ENCODE measurements at regions not wholly inside any gene's neighbourhood (a gene's known extent, or its start where the extent isn't known, plus 50 kb on each side); places are given as distances from the start of the nearest gene placed in this dataset.

DNA sequence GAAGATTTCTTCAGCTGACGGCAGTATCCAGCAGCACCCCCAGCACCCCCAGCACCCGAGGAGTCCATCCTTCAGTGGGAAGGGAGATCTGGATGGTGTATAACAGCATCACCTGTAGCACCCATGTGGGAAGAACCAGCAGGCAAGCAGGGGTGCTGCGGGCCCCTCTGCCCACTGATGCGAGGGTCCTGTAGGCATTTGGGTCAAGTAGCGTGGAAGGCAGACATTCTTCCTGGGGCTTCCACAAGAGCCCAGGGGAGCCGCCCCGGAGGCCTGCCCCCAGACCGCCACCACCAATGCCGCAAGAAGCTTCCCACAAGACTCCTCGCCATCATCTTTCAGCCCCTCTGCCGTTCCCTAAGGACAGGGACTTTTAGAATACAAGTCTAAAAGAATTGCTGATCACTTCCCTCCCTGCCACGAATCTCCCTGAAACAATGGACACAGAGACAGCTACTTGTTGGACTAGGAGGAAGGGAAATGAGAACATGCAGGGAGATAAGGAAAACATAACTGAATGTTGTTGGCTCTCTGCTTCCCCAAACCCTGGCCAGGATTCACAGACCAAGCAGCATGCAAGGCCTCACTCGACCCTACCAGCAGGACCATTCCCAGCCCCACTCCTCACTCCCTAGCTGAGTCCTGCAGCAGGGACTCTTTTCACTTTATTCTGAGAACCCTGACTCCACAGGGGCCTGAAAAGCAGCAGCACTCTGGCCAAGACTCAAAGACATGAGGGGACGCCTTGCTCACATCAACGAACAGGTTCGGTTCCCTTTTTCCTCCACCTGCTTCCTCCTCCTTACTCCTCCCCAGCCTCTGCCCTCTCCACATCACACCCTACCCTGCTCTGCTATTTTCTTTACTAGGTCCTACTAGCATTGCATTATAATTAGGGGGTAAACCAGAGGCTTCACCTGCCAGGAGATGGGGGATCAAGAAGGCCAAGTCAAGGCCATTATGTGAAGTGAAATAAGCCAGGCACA, 164.5 kb downstream of the HERPUD2 start:
- H3K27me3 Mint-ChIP-seq (ENCODE audit: insufficient read depth, low read depth): peaks cover 9% of the 10 kb centered on the region
- no peak overlapping the region for H3K4me3 Mint-ChIP-seq
- Histone ChIP-seq H3K27me3 (no peaks in the 10 kb centered on the region), H3K4me1 (no peaks in the 10 kb centered on the region), H3K36me3 (no peaks in the 10 kb centered on the region), H3K4me2 (no peak overlapping the region), H4K20me1 (ENCODE audit: low read depth) (no peaks in the 10 kb centered on the region), H3K79me2 (ENCODE audit: low read depth) (no peaks in the 10 kb centered on the region), H3K4me3 (no peak overlapping the region), H3K27ac (no peak overlapping the region), H3K9me3 (ENCODE audit: low read depth) (no peaks in the 10 kb centered on the region), H2AFZ (replicated peaks) (no peak overlapping the region), H3F3A (ENCODE audit: low read depth) (no peaks in the 10 kb centered on the region), H3K9ac (no peak overlapping the region)
- no peak for TF ChIP-seq EZH2phosphoT487 (IDR thresholded peaks at IDR 0.05)
- no peak for TF ChIP-seq EZH2 (IDR thresholded peaks at IDR 0.05)
- TF ChIP-seq, protein P1, sequence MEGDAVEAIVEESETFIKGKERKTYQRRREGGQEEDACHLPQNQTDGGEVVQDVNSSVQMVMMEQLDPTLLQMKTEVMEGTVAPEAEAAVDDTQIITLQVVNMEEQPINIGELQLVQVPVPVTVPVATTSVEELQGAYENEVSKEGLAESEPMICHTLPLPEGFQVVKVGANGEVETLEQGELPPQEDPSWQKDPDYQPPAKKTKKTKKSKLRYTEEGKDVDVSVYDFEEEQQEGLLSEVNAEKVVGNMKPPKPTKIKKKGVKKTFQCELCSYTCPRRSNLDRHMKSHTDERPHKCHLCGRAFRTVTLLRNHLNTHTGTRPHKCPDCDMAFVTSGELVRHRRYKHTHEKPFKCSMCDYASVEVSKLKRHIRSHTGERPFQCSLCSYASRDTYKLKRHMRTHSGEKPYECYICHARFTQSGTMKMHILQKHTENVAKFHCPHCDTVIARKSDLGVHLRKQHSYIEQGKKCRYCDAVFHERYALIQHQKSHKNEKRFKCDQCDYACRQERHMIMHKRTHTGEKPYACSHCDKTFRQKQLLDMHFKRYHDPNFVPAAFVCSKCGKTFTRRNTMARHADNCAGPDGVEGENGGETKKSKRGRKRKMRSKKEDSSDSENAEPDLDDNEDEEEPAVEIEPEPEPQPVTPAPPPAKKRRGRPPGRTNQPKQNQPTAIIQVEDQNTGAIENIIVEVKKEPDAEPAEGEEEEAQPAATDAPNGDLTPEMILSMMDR (IDR thresholded peaks at IDR 0.05): no peak
- no peaks in the 10 kb centered on the region for H3K4me1 Mint-ChIP-seq
- H3K27ac Mint-ChIP-seq: peak overlapping the region; percentile 14
- H3K9me3 Mint-ChIP-seq: no peaks in the 10 kb centered on the region
- H3K36me3 Mint-ChIP-seq: no peaks in the 10 kb centered on the region
- DNase-seq (ENCODE audit: low spot score): no peak

DNA sequence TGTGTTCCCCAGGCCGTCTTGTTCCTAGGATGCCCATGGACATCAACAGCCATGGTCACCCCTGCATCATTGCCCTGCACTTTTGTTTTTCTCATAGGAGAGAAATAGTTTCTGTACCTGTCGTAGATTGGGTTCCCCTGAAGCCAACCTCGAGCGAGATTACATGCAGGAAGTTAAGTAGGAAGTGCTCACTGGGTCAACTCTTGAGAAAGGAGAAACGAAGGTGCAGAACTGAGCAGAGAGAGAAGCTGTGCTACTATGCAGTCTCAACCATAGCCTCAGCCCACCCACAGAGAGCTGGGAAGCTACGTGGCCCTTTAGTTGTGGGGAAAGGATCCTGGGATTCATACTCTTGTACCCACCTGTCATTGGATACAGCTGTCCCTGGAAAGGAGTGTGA, 165.2 kb downstream of the HERPUD2 start:
- DNase-seq (ENCODE audit: low spot score): no peak
- H3K36me3 Mint-ChIP-seq: no peaks in the 10 kb centered on the region
- no peak overlapping the region for H3K27ac Mint-ChIP-seq
- Histone ChIP-seq H3F3A (ENCODE audit: low read depth) (no peaks in the 10 kb centered on the region), H3K27ac (no peak overlapping the region), H2AFZ (replicated peaks) (no peak overlapping the region), H3K9ac (no peak overlapping the region), H3K4me3 (no peak overlapping the region), H3K9me3 (ENCODE audit: low read depth) (no peaks in the 10 kb centered on the region), H3K27me3 (no peaks in the 10 kb centered on the region), H3K4me1 (no peaks in the 10 kb centered on the region), H4K20me1 (ENCODE audit: low read depth) (no peaks in the 10 kb centered on the region), H3K79me2 (ENCODE audit: low read depth) (no peaks in the 10 kb centered on the region), H3K4me2 (no peak overlapping the region), H3K36me3 (no peaks in the 10 kb centered on the region)
- H3K9me3 Mint-ChIP-seq: no peaks in the 10 kb centered on the region
- H3K27me3 Mint-ChIP-seq (ENCODE audit: insufficient read depth, low read depth): peaks cover 9% of the 10 kb centered on the region
- no peak overlapping the region for H3K4me3 Mint-ChIP-seq
- H3K4me1 Mint-ChIP-seq: no peaks in the 10 kb centered on the region
- TF ChIP-seq EZH2 (IDR thresholded peaks at IDR 0.05) (no peak), EZH2phosphoT487 (IDR thresholded peaks at IDR 0.05) (no peak)
- TF ChIP-seq, protein P1 (IDR thresholded peaks at IDR 0.05): no peak

DNA sequence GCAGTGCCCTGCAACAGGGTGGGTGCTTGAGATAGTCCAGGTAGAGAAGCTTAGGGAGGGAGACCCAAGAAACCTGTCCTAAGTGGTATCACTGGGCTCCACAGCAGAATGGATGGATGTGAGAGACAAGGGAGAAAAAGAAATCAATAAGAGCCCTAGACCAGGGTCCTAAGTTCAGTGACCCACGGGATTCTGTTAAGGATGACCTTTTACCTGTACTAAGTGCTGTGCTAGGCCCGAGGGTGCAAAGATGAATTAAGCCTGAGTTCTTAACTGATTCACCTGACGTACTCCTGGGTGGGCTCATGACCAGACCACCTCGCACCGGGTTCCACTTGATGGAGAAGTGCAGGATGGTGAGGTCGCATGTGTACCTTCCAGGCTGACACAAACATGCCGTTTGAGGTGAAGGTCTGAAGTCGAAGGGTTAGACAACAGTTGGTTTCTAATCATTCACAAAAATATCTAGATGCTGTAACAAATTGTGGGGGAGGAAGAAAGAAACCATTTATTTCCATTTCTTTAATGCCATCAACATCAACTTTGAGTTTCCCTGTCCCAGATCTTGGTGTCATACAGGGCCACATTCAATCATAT, 166.5 kb downstream of the HERPUD2 start:
- Histone ChIP-seq H3K27ac (no peak overlapping the region), H4K20me1 (ENCODE audit: low read depth) (no peaks in the 10 kb centered on the region), H3K27me3 (peaks cover 6% of the 10 kb centered on the region), H3K9me3 (ENCODE audit: low read depth) (no peaks in the 10 kb centered on the region), H3K4me3 (no peak overlapping the region), H3K79me2 (ENCODE audit: low read depth) (no peaks in the 10 kb centered on the region), H3K4me2 (no peak overlapping the region), H3K36me3 (no peaks in the 10 kb centered on the region), H3K4me1 (no peaks in the 10 kb centered on the region), H2AFZ (replicated peaks) (no peak overlapping the region), H3F3A (ENCODE audit: low read depth) (no peaks in the 10 kb centered on the region), H3K9ac (no peak overlapping the region)
- H3K27ac Mint-ChIP-seq: peak overlapping the region; percentile 51
- H3K27me3 Mint-ChIP-seq (ENCODE audit: insufficient read depth, low read depth): peaks cover 8% of the 10 kb centered on the region
- no peaks in the 10 kb centered on the region for H3K4me1 Mint-ChIP-seq
- no peak for TF ChIP-seq EZH2 (IDR thresholded peaks at IDR 0.05)
- TF ChIP-seq EZH2phosphoT487 (IDR thresholded peaks at IDR 0.05): no peak
- TF ChIP-seq, protein P1 (IDR thresholded peaks at IDR 0.05): no peak
- H3K4me3 Mint-ChIP-seq: no peak overlapping the region
- H3K9me3 Mint-ChIP-seq: no peaks in the 10 kb centered on the region
- no peak for DNase-seq (ENCODE audit: low spot score)
- no peaks in the 10 kb centered on the region for H3K36me3 Mint-ChIP-seq

Measured in neural progenitor cell (in vitro differentiated cells).